Stimulated activated memory B cell treated with anti-CD40 and anti-IgM and Interleukin-4, amounts not matched to agents 10 μg/mL and 1 μg/mL and 100 μg/mL, for 72 hours (primary cell): ENCODE measurements at regions not wholly inside any gene's neighbourhood (a gene's known extent, or its start where the extent isn't known, plus 50 kb on each side); places are given as distances from the start of the nearest gene placed in this dataset.

ENCODE experiments used
- ATAC-seq: fragments of 150-1000 bp; cut with Tn5 transposase; 2 replicates; pipeline ENCODE4 v1.10.0; 2021
- H3K27ac Mint-ChIP-seq: one replicate; pipeline ENCODE4 v1.8.0; 2022; ENCODE audit warnings: mild to moderate bottlenecking, mixed read lengths
- H3K27me3 Mint-ChIP-seq: one replicate; pipeline ENCODE4 v1.8.0; 2022; ENCODE audit warnings: mixed read lengths
- H3K36me3 Mint-ChIP-seq: one replicate; pipeline ENCODE4 v1.8.0; 2022; ENCODE audit warnings: mixed read lengths
- H3K4me1 Mint-ChIP-seq: one replicate; pipeline ENCODE4 v1.8.0; 2022; ENCODE audit warnings: mixed read lengths
- H3K4me3 Mint-ChIP-seq: one replicate; pipeline ENCODE4 v1.8.0; 2022; ENCODE audit warnings: mild to moderate bottlenecking, moderate library complexity, mixed read lengths
- H3K9me3 Mint-ChIP-seq: one replicate; pipeline ENCODE4 v1.8.0; 2022; ENCODE audit warnings: mixed read lengths

- H3K9me3 Mint-ChIP-seq = peaks cover 9% of the 10 kb centered on the region
- no peaks in the 10 kb centered on the region for H3K27me3 Mint-ChIP-seq
- H3K4me1 Mint-ChIP-seq = no peaks in the 10 kb centered on the region
- ATAC-seq = no peak
- no peak overlapping the region for H3K4me3 Mint-ChIP-seq
- no peaks in the 10 kb centered on the region for H3K36me3 Mint-ChIP-seq
- no peak overlapping the region for H3K27ac Mint-ChIP-seq
Measured at GRCh38 chr13:90120026-90120425, 1227.5 kb upstream of the MIR17HG start.

- Mint-ChIP-seq H3K4me1 (no peaks in the 10 kb centered on the region), H3K4me3 (no peak overlapping the region), H3K27ac (no peak overlapping the region), H3K9me3 (peaks cover 11% of the 10 kb centered on the region), H3K36me3 (no peaks in the 10 kb centered on the region), H3K27me3 (no peaks in the 10 kb centered on the region)
- no peak for ATAC-seq
Measured at GRCh38 chr13:90121784-90122183, 1225.7 kb upstream of the MIR17HG start.

- no peaks in the 10 kb centered on the region for H3K27me3 Mint-ChIP-seq
- no peaks in the 10 kb centered on the region for H3K4me1 Mint-ChIP-seq
- no peak overlapping the region for H3K4me3 Mint-ChIP-seq
- no peak for ATAC-seq
- H3K27ac Mint-ChIP-seq = no peak overlapping the region
- H3K36me3 Mint-ChIP-seq = no peaks in the 10 kb centered on the region
- H3K9me3 Mint-ChIP-seq = peaks cover 9% of the 10 kb centered on the region
Measured at GRCh38 chr13:90122531-90122930, 1225.0 kb upstream of the MIR17HG start.

GRCh38 chr13:90135558-90135957, 1211.9 kb upstream of the MIR17HG start:
- Mint-ChIP-seq H3K36me3 (no peaks in the 10 kb centered on the region), H3K9me3 (peaks cover 3% of the 10 kb centered on the region), H3K27ac (no peak overlapping the region), H3K27me3 (no peaks in the 10 kb centered on the region), H3K4me3 (no peak overlapping the region), H3K4me1 (no peaks in the 10 kb centered on the region)
- no peak for ATAC-seq

GRCh38 chr13:90142251-90142650, 1205.2 kb upstream of the MIR17HG start:
- no peak overlapping the region for H3K4me3 Mint-ChIP-seq
- H3K4me1 Mint-ChIP-seq = no peaks in the 10 kb centered on the region
- ATAC-seq = no peak
- H3K27me3 Mint-ChIP-seq = no peaks in the 10 kb centered on the region
- H3K27ac Mint-ChIP-seq = no peak overlapping the region
- peaks cover 3% of the 10 kb centered on the region for H3K9me3 Mint-ChIP-seq
- no peaks in the 10 kb centered on the region for H3K36me3 Mint-ChIP-seq

- H3K27me3 Mint-ChIP-seq = no peaks in the 10 kb centered on the region
- H3K4me1 Mint-ChIP-seq = no peaks in the 10 kb centered on the region
- H3K36me3 Mint-ChIP-seq = no peaks in the 10 kb centered on the region
- no peak overlapping the region for H3K4me3 Mint-ChIP-seq
- H3K27ac Mint-ChIP-seq = no peak overlapping the region
- H3K9me3 Mint-ChIP-seq = peaks cover 7% of the 10 kb centered on the region
- no peak for ATAC-seq
Measured at GRCh38 chr13:90154311-90154960, 1193.1 kb upstream of the MIR17HG start.

- peaks cover 7% of the 10 kb centered on the region for H3K9me3 Mint-ChIP-seq
- H3K27me3 Mint-ChIP-seq = no peaks in the 10 kb centered on the region
- no peaks in the 10 kb centered on the region for H3K4me1 Mint-ChIP-seq
- no peak overlapping the region for H3K27ac Mint-ChIP-seq
- no peak overlapping the region for H3K4me3 Mint-ChIP-seq
- ATAC-seq = no peak
- H3K36me3 Mint-ChIP-seq = no peaks in the 10 kb centered on the region
Measured at GRCh38 chr13:90156390-90156789, 1191.1 kb upstream of the MIR17HG start.

- H3K4me3 Mint-ChIP-seq = no peak overlapping the region
Measured at GRCh38 chr13:90168953-90169352, 1178.5 kb upstream of the MIR17HG start.

GRCh38 chr13:90170208-90170607, 1177.3 kb upstream of the MIR17HG start:
- peaks cover 9% of the 10 kb centered on the region for H3K9me3 Mint-ChIP-seq
- no peaks in the 10 kb centered on the region for H3K36me3 Mint-ChIP-seq
- ATAC-seq = no peak
- no peak overlapping the region for H3K4me3 Mint-ChIP-seq
- no peaks in the 10 kb centered on the region for H3K4me1 Mint-ChIP-seq
- no peak overlapping the region for H3K27ac Mint-ChIP-seq
- no peaks in the 10 kb centered on the region for H3K27me3 Mint-ChIP-seq

More at GRCh38 chr13:90168953-90169352, 1178.5 kb upstream of the MIR17HG start:
- Mint-ChIP-seq H3K4me1 (no peaks in the 10 kb centered on the region), H3K27me3 (no peaks in the 10 kb centered on the region), H3K9me3 (peaks cover 12% of the 10 kb centered on the region), H3K27ac (no peak overlapping the region), H3K36me3 (no peaks in the 10 kb centered on the region)
- no peak for ATAC-seq

GRCh38 chr13:90171649-90172048, 1175.8 kb upstream of the MIR17HG start:
- Mint-ChIP-seq H3K4me3 (no peak overlapping the region), H3K9me3 (peaks cover 7% of the 10 kb centered on the region), H3K27me3 (no peaks in the 10 kb centered on the region), H3K36me3 (no peaks in the 10 kb centered on the region), H3K27ac (no peak overlapping the region), H3K4me1 (no peaks in the 10 kb centered on the region)
- no peak for ATAC-seq

GRCh38 chr13:90177512-90177911, 1170.0 kb upstream of the MIR17HG start:
- peaks cover 3% of the 10 kb centered on the region for H3K9me3 Mint-ChIP-seq
- no peaks in the 10 kb centered on the region for H3K36me3 Mint-ChIP-seq
- H3K4me1 Mint-ChIP-seq = no peaks in the 10 kb centered on the region
- H3K27me3 Mint-ChIP-seq = no peaks in the 10 kb centered on the region
- H3K4me3 Mint-ChIP-seq = no peak overlapping the region
- no peak overlapping the region for H3K27ac Mint-ChIP-seq
- no peak for ATAC-seq

GRCh38 chr13:90184355-90184754, 1163.1 kb upstream of the MIR17HG start:
- peaks cover 3% of the 10 kb centered on the region for H3K9me3 Mint-ChIP-seq
- H3K4me3 Mint-ChIP-seq = no peak overlapping the region
- H3K4me1 Mint-ChIP-seq = no peaks in the 10 kb centered on the region
- H3K27me3 Mint-ChIP-seq = no peaks in the 10 kb centered on the region
- no peak overlapping the region for H3K27ac Mint-ChIP-seq
- no peaks in the 10 kb centered on the region for H3K36me3 Mint-ChIP-seq
- no peak for ATAC-seq

GRCh38 chr13:90185734-90186133, 1161.8 kb upstream of the MIR17HG start:
- peaks cover under 1% of the 10 kb centered on the region for H3K9me3 Mint-ChIP-seq
- H3K27ac Mint-ChIP-seq = no peak overlapping the region
- no peaks in the 10 kb centered on the region for H3K27me3 Mint-ChIP-seq
- no peaks in the 10 kb centered on the region for H3K36me3 Mint-ChIP-seq
- H3K4me1 Mint-ChIP-seq = no peaks in the 10 kb centered on the region
- no peak for ATAC-seq
- no peak overlapping the region for H3K4me3 Mint-ChIP-seq

GRCh38 chr13:90187478-90188350, 1159.8 kb upstream of the MIR17HG start:
- no peak for ATAC-seq
- peaks cover 5% of the 10 kb centered on the region for H3K9me3 Mint-ChIP-seq
- H3K36me3 Mint-ChIP-seq = no peaks in the 10 kb centered on the region
- H3K27ac Mint-ChIP-seq = no peak overlapping the region
- no peak overlapping the region for H3K4me3 Mint-ChIP-seq
- H3K27me3 Mint-ChIP-seq = no peaks in the 10 kb centered on the region
- no peaks in the 10 kb centered on the region for H3K4me1 Mint-ChIP-seq

- ATAC-seq = no peak
- Mint-ChIP-seq H3K36me3 (no peaks in the 10 kb centered on the region), H3K4me1 (no peaks in the 10 kb centered on the region), H3K9me3 (peaks cover 5% of the 10 kb centered on the region), H3K27ac (no peak overlapping the region), H3K4me3 (no peak overlapping the region), H3K27me3 (no peaks in the 10 kb centered on the region)
Measured at GRCh38 chr13:90188351-90188636, 1159.2 kb upstream of the MIR17HG start.

GRCh38 chr13:90197722-90198121, 1149.8 kb upstream of the MIR17HG start:
- no peak for ATAC-seq
- Mint-ChIP-seq H3K36me3 (no peaks in the 10 kb centered on the region), H3K27ac (no peak overlapping the region), H3K4me1 (no peaks in the 10 kb centered on the region), H3K27me3 (no peaks in the 10 kb centered on the region), H3K9me3 (peaks cover 8% of the 10 kb centered on the region), H3K4me3 (no peak overlapping the region)
